C4-2B (cell line): ENCODE measurements at regions not wholly inside any gene's neighbourhood (a gene's known extent, or its start where the extent isn't known, plus 50 kb on each side); places are given as distances from the start of the nearest gene placed in this dataset.
"Not testable (repeated sequence)": the region's sequence is repeated elsewhere in the genome, so short reads cannot be mapped to it uniquely, and the experiment has no call there.

Experiments
- ZFX ChIP-seq: fragments of 450-650 bp; IDR thresholded peaks from 2 replicates; pipeline ENCODE4 v1.6.1; 2017
- TF ChIP-seq, protein P1 (sequence below): fragments of 450-650 bp; conservative IDR thresholded peaks from 2 replicates; pipeline ENCODE4 v1.5.1; 2017; ENCODE audit warnings: mild to moderate bottlenecking

DNA sequence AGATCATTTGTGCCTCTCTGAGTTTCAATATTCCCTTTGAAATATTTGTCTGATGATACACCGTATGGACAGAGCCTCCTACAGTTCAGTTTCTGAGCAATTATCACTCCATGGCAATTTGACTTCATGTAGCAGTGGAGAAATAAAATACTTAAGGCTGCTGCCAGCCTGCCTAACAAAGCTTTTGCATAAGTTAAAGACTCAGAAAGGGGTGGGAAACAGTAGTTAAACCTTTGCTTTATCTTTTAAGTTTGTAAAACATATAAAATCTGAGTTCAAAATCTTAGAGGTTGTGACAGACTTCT lies 161.7 kb downstream of the SPDYE17 start:
- TF ChIP-seq, protein P1, sequence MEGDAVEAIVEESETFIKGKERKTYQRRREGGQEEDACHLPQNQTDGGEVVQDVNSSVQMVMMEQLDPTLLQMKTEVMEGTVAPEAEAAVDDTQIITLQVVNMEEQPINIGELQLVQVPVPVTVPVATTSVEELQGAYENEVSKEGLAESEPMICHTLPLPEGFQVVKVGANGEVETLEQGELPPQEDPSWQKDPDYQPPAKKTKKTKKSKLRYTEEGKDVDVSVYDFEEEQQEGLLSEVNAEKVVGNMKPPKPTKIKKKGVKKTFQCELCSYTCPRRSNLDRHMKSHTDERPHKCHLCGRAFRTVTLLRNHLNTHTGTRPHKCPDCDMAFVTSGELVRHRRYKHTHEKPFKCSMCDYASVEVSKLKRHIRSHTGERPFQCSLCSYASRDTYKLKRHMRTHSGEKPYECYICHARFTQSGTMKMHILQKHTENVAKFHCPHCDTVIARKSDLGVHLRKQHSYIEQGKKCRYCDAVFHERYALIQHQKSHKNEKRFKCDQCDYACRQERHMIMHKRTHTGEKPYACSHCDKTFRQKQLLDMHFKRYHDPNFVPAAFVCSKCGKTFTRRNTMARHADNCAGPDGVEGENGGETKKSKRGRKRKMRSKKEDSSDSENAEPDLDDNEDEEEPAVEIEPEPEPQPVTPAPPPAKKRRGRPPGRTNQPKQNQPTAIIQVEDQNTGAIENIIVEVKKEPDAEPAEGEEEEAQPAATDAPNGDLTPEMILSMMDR: not testable (repeated sequence)
- TF ChIP-seq ZFX: not testable (repeated sequence)
